NCI-H345 treated with DMSO at 0.1 percent for 48 hours (cell line): ENCODE measurements at regions not wholly inside any gene's neighbourhood (a gene's known extent, or its start where the extent isn't known, plus 50 kb on each side); places are given as distances from the start of the nearest gene placed in this dataset.

Experiments used
- DNase-seq: peaks from one replicate; lab custom pipeline; 2025; ENCODE audit not compliant: unreplicated experiment; lab: John Stamatoyannopoulos, UW

DNA sequence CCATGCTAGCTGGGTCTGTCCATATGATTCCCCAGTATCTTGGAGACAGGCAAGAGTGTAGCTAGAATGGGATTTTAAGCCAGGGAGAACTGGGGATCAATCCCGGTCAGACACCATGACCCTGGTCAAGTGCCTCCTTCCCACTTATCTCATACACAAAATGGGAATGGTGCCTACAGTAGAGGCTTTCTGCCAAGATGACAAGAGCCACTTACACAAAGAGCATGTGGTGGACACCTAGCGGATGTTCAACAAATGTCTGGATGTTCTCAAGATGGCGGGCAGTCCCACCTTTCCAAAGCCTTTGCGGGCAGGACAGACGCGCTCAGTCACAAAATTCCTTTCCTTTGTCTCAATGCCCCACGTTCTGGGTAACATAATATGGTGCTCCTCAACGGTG lies 57.3 kb downstream of the MAF start:
- no peak for DNase-seq

DNA sequence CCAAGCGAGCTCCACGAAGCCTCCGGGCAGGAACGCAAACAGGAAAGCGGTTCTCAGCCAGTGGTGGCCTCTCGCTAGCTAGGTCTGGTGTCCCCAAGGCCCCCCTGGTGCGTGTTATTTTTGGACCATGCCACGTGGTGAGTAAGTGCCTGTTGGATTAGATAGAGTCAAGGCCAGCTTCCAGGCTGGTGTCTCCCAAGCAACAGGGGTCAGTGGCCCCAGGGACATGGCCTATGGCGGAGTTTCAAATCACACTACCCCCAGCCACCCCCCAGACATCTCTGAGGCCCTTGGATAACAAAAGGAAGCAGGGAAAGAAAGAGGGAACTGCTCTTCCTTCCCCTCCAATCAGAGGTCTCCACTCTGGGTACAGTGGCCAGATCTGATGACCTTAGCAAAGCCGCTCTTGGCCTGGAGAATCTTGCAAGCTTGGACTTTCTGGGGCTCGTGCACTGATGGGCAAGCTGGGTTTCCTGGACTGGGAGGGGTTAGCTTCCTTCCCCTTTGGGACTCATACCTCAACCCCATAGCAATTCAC lies 58.2 kb downstream of the MAF start:
- no peak for DNase-seq

DNA sequence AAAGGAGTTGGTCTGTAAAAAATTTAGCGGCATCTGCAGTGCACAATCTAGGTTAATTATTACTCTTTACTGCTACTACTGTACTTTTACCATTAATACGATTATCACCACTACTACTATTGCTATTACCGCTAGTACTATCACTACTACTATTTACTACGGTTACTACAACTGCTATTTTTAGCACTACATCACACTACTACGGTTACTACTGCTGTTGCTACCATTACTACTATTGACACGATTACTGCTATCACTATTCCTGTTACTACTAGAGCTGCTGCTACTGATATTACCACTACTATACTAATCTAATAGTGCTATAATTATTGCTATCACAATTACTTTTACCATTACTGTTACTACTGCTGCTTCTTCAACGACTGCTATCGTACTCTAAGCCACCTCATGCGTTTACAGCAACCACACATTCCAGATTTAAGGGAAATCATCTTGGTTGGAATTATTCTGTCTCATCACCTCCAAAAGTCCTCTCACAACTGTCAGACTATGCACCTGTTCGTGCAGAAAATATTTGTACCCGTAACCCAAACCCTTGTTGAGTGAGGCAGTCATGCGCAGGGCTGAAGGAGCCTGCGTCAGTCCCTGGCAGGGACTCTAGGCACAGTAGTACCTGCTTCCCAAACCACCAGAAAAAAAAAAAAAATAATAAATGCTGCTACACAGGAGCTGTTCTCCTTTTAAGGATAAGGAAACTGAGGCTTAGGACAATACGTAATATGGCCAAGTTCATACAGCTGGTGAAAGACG lies 59.5 kb downstream of the MAF start:
- DNase-seq: no peak

DNA sequence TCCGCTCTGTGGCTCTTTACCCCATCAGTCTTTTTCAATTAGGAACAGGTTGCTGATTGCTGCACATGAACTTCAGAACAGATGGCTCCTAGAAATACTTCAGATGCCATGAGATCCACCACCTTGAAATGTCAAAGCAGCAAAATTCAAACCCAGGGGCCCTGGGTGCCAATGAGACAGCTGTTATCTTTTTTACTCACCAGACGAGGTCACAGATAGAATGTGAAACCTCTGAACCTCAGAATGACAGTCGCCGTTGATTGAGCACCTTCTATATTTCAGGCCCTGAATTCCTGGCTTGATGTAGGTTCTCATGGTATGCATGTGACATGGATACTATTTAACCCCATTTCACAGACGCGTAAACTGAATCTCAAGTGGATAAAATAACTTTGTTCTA lies 63.0 kb downstream of the MAF start:
- no peak for DNase-seq

DNA sequence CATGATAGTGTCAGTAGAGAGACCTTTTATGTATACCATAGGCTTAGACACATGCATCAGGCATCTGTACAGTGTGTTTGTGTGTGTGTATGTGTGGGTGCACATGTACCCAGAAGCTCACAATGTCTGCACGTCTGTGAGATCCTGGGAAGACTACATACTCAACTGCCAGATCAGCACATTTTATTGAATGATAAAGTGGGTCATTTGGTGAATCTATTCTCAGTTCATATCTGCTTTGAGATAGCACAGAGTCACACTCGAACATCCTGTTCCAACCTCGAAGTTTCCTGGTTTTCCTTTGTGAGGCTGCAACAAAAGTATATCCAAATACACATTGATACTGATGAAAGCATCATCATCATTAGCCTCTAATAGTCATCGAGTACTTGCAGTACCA lies 63.6 kb downstream of the MAF start:
- DNase-seq: no peak

DNA sequence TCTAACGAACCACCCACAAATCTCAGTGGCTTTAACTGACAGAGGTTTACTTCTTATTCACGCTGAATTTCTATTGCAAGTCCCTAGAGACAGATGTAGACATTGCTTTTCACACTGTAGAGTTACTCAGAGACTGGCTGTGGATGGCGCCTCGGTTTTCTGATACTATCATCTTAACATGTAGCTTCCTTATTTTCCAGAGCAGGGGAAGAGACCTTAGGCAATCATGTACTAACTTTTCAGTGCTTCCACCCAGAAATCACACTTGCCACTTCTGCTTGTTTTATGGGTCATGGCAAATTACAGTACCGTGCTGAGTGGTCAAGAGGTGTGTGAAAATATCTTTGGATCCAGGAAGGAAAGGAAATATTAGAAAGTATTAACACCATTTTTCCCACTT lies 65.4 kb downstream of the MAF start:
- no peak for DNase-seq

DNA sequence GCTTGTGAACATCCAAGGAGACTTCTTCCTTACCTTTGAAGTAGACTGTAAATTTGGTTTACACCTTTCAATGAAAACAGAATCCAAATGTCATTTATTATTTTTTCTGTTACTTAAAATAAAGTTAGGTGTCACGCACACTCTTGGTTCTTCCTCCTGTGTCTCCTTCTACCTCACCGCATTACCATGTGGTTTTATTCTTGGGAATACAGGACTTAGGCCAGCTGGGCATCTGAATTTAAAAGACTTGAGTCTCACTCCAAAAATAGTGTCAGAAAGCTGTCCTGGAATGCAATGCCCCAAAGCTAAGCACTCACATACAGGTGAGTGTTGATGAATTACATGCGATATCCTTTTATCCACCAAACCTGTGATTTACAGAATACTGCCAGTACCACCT lies 66.4 kb downstream of the MAF start:
- DNase-seq: no peak

DNA sequence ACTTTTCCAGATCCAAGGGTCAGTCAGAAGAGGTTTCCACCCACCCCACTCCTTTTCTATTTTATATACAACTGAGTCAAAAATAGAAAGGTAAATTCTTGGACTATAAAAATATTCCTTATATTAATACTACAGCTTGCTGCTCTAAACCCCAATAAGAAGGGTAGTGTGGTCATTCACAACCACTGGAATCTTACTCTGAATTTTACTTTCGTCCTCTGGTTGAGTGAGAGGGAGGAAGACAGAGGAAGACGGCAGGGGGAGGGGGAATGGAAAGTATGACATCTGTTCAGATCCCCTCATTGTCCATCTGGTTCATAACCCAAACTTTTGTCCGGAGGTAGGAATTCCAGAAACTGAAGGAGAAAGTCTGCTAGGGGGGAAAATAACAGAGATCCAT lies 67.2 kb downstream of the MAF start:
- no peak for DNase-seq

DNA sequence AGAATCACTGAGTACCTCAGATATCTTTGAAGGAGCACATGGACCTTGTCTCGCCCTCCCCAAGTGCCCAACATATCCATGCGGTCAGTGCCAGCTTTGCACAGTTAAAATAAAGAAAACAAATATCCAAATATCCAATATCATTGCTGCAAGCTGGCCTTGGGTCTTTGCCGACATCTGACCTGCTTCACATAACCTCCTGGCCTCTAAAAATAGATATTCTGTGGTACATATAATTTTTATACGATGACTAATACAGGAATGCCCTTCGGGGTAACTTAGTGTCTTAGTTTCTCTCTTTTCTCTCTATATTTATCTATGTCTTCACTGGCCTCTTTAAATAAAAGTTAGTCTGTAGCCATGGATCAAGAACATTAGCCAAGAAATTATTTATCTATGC lies 67.8 kb downstream of the MAF start:
- no peak for DNase-seq

DNA sequence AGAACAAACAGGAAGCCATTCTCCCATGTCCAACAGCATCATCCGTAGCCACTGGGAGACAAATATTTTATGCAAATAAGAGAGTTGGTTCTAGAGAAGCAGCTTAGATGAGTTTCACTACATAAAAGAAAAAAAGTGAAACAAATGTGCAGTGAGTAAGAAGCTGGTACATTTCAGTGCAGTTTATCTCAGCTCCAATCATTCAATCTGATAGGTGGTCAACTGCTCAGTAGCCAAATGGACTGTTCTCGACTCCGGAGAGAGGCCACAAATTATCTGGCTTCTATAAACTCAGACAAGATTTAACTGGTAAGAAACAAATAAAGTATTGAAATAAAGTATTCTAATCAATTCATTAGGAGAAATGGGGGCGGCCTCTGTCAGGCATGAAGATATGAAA lies 68.3 kb downstream of the MAF start:
- DNase-seq: no peak

DNA sequence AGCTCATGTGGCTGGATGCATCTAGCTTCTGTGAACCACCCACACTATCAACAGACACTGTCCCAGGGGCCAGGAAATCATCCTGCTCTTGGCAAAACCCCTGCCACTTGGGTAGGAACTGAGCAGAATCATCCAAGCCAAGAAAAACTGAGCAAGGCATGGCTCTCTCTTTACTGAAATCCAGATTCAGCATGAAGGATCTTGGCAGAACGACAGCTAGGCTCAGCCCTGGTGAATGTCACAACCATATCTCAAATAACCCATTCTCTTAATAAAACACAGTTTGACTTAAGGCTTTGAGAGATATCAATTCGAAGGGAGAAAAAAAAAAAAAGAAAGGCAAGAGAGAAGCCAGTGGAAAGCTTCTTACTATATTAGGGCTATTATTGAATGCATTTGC lies 72.2 kb downstream of the MAF start:
- no peak for DNase-seq

DNA sequence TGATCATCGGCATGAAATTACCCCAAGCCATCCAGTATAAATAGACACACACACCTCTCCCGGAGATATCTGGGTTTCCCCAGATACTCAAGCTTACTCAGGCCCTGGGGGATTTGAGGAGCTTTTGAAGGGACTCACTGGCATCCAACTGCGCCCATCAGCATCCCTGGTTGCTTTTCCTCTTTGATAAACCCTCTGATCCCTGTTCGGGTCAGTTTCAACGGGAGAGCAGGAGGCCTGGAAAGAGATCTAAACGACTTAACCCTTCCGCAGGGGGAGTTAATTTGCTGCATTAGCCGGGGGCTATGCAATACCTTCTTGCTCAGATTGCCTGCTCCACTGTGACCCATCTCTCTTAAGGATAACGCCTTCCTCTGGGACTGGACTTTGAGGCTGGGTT lies 76.6 kb downstream of the MAF start:
- DNase-seq: no peak

DNA sequence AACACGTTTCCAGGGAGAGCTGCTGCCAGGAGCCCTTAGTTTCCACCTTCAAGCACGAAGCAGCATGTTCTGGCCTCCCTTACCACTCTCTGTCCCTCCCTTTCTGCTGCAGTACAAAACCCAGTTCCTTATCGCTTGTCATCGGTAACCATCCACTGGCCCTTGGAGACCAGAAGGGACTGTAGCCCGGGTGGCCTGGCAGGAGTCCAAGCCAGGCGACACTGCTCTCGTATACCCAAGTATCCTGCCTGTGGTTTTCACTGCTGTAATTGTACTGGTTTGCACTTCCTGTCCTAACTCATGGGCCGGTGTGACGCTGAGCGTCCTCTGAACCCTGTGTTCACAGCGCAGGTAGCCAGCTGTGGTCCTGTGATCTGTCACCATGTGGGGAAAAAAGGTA lies 81.1 kb downstream of the MAF start:
- DNase-seq: no peak

DNA sequence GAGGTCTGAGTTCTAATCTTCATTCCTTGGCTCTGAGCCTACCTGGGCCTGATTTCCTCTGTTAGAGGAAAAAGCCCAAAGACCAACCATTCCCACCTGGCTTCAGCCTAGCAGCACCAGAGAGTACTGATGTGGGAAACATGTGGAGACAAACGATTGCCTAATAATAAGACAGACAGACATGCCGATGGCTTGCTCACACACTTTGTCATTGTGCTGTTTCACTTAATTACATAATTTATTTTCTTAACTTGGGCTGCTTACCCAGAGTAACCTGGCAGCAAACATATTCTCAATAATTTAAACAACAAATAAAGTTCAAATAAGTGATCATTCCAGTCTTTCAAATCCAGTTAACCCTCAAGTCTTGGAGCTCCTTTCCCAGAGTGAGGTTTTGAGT lies 83.4 kb downstream of the MAF start:
- DNase-seq: no peak

DNA sequence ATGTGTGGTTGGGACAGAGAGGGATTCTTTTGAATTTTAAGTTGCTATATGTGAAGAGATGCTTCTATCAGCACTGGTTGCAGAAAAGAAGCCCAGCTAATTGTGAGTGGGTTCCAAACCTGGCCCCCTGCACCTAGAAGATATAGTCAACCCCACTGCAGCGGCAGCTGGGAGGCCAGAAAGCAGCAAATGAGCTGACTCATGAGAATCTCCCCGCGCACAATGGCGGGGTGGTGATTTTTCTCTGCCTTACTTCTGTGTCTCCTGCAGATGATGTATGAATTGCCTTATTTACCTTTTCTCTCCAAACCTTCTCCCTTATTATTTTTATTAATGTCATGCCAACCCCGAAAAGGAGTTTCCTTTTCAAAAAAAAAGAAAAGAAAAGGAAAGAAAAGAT lies 89.7 kb downstream of the MAF start:
- DNase-seq: no peak

DNA sequence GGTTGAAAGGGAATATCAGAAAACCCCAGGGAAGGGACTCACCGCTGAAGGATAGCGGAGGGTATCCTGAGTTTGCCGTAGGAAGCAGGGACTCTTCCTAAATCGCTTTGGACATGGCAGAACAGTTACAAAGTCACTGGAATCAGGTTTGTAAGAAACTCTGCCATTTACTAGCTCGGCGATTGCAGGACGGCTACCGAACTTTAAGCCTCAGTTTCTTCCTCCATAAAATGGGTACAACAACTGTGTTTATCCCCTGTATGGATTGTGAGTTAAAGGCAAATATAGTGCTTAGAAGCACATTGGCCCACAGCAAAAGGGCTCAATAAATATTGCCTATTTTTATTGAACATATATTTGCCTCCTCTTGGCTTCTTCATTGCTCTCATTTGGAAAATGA lies 90.6 kb downstream of the MAF start:
- DNase-seq: no peak

DNA sequence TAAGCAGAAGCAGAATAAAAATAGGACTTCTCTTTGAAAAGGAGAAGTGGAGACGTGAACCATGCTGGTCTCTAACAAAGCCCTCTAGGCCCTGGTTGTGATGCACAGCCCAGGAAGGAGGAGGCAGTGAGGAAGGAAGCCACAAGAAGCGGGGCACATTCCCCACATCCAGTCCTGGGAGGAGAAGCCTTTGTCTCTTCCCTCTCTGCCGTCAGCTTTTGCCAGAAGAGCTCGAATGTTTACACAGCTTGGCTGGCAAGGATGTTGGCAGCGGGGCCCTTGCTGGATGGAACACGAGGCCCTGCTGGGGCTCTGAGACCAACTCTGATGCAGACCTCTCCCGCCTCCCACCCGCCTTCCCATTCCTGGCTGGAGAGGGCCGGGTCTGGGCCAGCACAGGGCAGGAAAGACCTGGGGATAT lies 91.3 kb downstream of the MAF start:
- peak; percentile 1 for DNase-seq

DNA sequence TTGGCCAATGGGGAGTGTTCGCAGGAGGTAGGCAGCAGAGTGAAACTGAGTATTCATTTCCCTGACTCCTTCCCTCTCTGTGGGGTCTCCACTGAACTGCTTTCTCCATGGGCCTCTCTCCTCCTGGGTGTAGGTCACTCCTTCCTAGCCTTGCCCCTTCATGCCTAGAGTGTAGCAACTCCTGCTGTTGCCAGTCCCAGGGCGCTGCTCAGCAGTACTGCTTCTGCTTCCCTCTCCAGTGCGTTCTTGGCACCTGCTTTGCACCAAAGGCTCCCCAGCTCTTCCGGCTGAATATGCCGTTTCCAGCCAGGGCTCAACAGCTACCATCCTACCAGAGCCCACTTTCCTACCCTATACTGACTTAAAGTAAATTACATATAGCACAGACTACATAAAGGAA lies 92.2 kb downstream of the MAF start:
- DNase-seq: no peak

DNA sequence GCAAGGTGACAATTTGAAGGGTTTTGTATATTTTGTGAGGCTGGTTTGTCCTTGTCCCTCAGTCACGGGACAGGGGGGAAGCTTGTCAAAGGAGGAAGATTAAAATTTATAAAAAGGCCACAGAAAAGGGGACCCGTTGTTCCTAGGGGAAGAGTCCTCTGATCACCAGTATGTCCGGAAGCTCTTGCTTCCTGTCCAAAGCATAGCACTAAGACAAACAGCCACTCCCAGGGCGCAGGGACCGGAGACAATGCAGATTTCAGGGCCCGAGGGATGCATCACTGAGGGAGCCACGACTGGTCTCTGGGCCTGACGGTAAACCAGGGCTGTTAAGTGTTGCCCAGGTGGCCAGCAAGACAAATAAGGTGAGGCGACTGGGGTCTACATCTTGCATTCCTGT lies 95.2 kb downstream of the MAF start:
- DNase-seq: no peak

DNA sequence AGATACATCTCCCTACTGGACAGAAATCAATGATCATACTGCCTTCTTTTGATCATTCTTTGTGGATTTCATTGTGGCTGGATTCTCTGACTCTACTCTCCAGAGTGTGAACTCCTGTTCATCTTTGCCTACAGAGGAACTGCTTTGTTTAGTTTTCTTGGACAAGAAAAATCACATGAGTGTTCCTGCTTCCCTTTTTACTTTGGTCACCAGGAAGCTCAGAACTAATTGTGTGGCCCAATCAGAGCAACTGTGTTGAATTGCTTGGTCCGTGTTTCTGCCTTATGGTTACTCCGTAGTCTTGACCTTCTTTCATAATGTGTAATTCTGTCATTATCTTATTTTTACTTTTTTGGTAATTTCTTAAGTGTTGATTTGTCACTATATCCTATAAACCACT lies 97.0 kb downstream of the MAF start:
- no peak for DNase-seq

DNA sequence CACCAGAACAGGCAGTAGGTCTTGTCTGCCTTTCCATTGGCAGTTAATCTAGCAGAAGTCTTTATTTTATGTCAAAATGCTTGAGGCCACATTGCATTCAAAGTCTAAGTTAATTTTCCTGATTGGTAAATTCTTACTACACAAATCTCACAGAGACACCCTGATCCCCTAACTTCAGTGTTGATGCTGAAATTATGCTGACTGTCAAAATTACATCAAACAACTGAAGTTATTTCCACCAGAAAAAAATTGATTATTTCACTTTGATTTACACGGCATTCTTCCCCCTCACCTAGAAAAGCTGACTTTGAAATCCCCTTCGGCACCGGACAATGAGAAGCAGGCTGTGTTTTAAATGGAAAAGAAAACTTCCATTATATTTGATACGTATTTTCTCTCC lies 99.1 kb downstream of the MAF start:
- no peak for DNase-seq

DNA sequence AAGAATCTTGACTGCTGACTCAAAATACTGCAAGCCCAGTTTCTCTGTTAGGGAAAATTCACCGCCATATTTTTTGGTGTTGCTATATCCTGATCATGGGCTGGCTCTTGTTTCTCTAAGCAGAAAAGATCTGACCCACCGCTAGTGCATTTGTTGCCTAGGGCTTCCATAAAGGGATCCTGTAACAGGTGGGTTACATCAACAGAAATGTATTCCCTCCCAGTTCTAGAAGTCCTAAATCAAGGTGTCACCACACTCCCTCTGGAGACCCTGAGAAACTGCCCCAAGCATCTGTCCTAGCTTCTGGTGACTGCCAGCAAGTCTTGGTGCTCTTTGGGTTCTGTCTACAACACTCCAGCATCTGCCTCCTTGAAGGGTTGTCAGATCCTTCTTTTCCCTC lies 99.7 kb downstream of the MAF start:
- DNase-seq: no peak

DNA sequence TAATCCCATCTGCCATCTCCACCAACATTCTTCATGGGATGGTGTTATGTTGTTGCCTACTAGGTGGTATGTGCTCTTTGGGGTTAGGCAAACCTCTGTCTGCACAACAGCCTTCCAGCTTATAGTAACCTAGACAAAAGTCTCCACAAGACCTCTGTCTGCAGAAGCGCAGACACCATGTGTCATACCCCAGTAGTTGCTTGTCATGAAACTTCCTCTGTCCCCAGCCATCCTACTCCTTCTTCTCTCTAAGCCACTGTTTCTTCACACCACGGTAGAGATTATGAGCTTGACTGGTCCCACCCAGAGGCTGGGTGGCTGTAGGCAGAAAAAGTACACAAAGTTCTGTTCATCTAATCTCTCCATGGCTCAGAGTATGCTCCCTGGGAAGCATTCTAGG lies 100.3 kb downstream of the MAF start:
- DNase-seq: no peak
